Lower leg skin (tissue), 4 donors: ENCODE measurements at regions not wholly inside any gene's neighbourhood (a gene's known extent, or its start where the extent isn't known, plus 50 kb on each side); places are given as distances from the start of the nearest gene placed in this dataset.

ENCODE experiments used
- DNase-seq, 2 donors: peaks; one replicate each; pipeline ENCODE4 v3.0.0-alpha.2; 2019; ENCODE audit warnings: low spot score in 2 of 2
- H3K4me3 ChIP-seq: fragments of 200-600 bp; sonication (generic); 2 replicates; pipeline ENCODE4 v1.5.1; 2017; ENCODE audit warnings: mild to moderate bottlenecking, low read depth; ENCODE audit not compliant: poor library complexity, severe bottlenecking
- CTCF ChIP-seq, 3 donors: fragments of 450-650 bp; IDR thresholded peaks; one replicate each; pipeline ENCODE4 v1.5.1; 2016; ENCODE audit warnings: antibody characterized with exemption in 3 of 3, mild to moderate bottlenecking in 3 of 3, moderate library complexity in 2 of 3
- POLR2A ChIP-seq, 2 donors: fragments of 450-650 bp; IDR thresholded peaks; one replicate each; pipeline ENCODE4 v1.6.1; 2016 to 2017; ENCODE audit warnings: antibody characterized with exemption in 2 of 2, mild to moderate bottlenecking in 1 of 2, moderate library complexity in 1 of 2
- WGBS, 2 donors: methylation state at CpG; one replicate each; pipeline ENCODE4 v1.1.5; 2018; 5-methylcytosine and 5-hydroxymethylcytosine counted together
- intact Hi-C: fragments of 100-400 bp; cut with DNase I; formaldehyde crosslinking; loops from one replicate; pipeline ENCODE4 v1.15.0; 2023; ENCODE audit warnings: low total_unique reads

GRCh38 chr5:165602529-165602928 is 2097.1 kb downstream of the MAT2B start:
- WGBS, 2 donors: 67 to 68% methylated on average over 8 of the region's 8 CpGs
- no peak for DNase-seq
- TF ChIP-seq POLR2A (IDR thresholded peaks at IDR 0.05): no peak
- no peak for TF ChIP-seq CTCF (IDR thresholded peaks at IDR 0.05)
- intact Hi-C loops: no loop called here
- H3K4me3 ChIP-seq: no peak overlapping the region

- no peak overlapping the region for H3K4me3 ChIP-seq
- WGBS, 2 donors: 92 to 94% methylated on average over 12 of the region's 12 CpGs
- no peak for DNase-seq
- TF ChIP-seq CTCF (IDR thresholded peaks at IDR 0.05) (no peak), POLR2A (IDR thresholded peaks at IDR 0.05) (no peak)
- intact Hi-C loops: no loop called here
These were observed 2101.6 kb downstream of the MAT2B start for GRCh38 chr5:165607026-165607425.

- 83 to 88% methylated on average over 2 of the region's 2 CpGs for WGBS, 2 donors
- no peak for TF ChIP-seq POLR2A (IDR thresholded peaks at IDR 0.05)
- no peak for TF ChIP-seq CTCF (IDR thresholded peaks at IDR 0.05)
- H3K4me3 ChIP-seq: no peak overlapping the region
- intact Hi-C loops: no loop called here
- DNase-seq: no peak
These were observed 2104.5 kb downstream of the MAT2B start for GRCh38 chr5:165609871-165610270.

GRCh38 chr5:165616490-165617405 is 2111.3 kb downstream of the MAT2B start:
- TF ChIP-seq CTCF (IDR thresholded peaks at IDR 0.05) (no peak), POLR2A (IDR thresholded peaks at IDR 0.05) (no peak)
- intact Hi-C loops: no loop called here
- DNase-seq: no peak
- WGBS, 2 donors: 52 to 56% methylated on average over 2 of the region's 2 CpGs
- H3K4me3 ChIP-seq: no peak overlapping the region

GRCh38 chr5:165617491-165617890 is 2112.1 kb downstream of the MAT2B start:
- TF ChIP-seq POLR2A (IDR thresholded peaks at IDR 0.05) (no peak), CTCF (IDR thresholded peaks at IDR 0.05) (no peak)
- H3K4me3 ChIP-seq: no peak overlapping the region
- 62 to 73% methylated on average over 2 of the region's 2 CpGs for WGBS, 2 donors
- no peak for DNase-seq
- intact Hi-C loops: no loop called here
